Large intestine (tissue), 3 donors: ENCODE measurements at regions not wholly inside any gene's neighbourhood (a gene's known extent, or its start where the extent isn't known, plus 50 kb on each side); places are given as distances from the start of the nearest gene placed in this dataset.

Source experiments
- DNase-seq, 2 donors: peaks; one replicate each; pipeline versions ENCODE4 v3.0.0 to v3.0.0-alpha.2; 2013
- H3K27ac ChIP-seq: one replicate; pipeline ENCODE4 v1.5.1; 2013; ENCODE audit warnings: low read length
- H3K27me3 ChIP-seq: 2 replicates; pipeline ENCODE4 v1.6.1; 2013; ENCODE audit warnings: low read length; ENCODE audit not compliant: control insufficient read depth, insufficient read depth
- H3K36me3 ChIP-seq: 2 replicates; pipeline ENCODE4 v1.6.1; 2013; ENCODE audit warnings: low read length; ENCODE audit not compliant: control insufficient read depth, insufficient read depth
- H3K4me1 ChIP-seq: one replicate; pipeline ENCODE4 v1.6.1; 2013; ENCODE audit warnings: low read length; ENCODE audit not compliant: control insufficient read depth, insufficient read depth
- H3K4me3 ChIP-seq: one replicate; pipeline ENCODE4 v1.5.1; 2013; ENCODE audit warnings: low read length
- H3K9me3 ChIP-seq: one replicate; pipeline ENCODE4 v1.6.1; 2013; ENCODE audit warnings: mild to moderate bottlenecking, low read depth, low read length, moderate library complexity; ENCODE audit not compliant: control insufficient read depth
- WGBS: methylation state at CpG from one replicate; pipeline ENCODE4 v1.1.5; 2013; ENCODE audit warnings: low lambda C conversion rate; ENCODE audit not compliant: insufficient coverage; 5-methylcytosine and 5-hydroxymethylcytosine counted together

- WGBS, result no CpG with 5 or more reads among the region's 3 CpGs
Measured at GRCh38 chrX:150312931-150313330, 50.2 kb upstream of the MAMLD1 start.

More at GRCh38 chrX:150312931-150313330, 50.2 kb upstream of the MAMLD1 start:
- Histone ChIP-seq H3K4me1 (no peaks in the 10 kb centered on the region), H3K9me3 (no peaks in the 10 kb centered on the region), H3K4me3 (no peak overlapping the region), H3K36me3 (no peaks in the 10 kb centered on the region), H3K27ac (no peak overlapping the region), H3K27me3 (no peaks in the 10 kb centered on the region)
- DNase-seq, result no peak
